Activated CD8-positive, alpha-beta memory T cell treated with anti-CD3 and anti-CD28 coated beads, Interleukin-2, amount 10 ng/mL, durations not matched to agents 7 days and 5 days (primary cell): ENCODE measurements at regions not wholly inside any gene's neighbourhood (a gene's known extent, or its start where the extent isn't known, plus 50 kb on each side); places are given as distances from the start of the nearest gene placed in this dataset.
"Not testable (repeated sequence)": the region's sequence is repeated elsewhere in the genome, so short reads cannot be mapped to it uniquely, and the experiment has no call there.

Experiments
- ATAC-seq: fragments of 150-1000 bp; cut with Tn5 transposase; one replicate; pipeline ENCODE4 v1.10.0; 2021; ENCODE audit warnings: moderate library complexity
- CTCF ChIA-PET: fragments of 350-600 bp; sonication (Branson Sonifier 250); formaldehyde crosslinking; loops from one replicate; lab custom pipeline; 2021; ENCODE audit warnings: antibody characterized with exemption; lab: Charles Lee
- DNase-seq: peaks from one replicate; pipeline ENCODE4 v3.0.0-alpha.2; 2020
- H3K27ac Mint-ChIP-seq: one replicate; pipeline ENCODE4 v1.8.0; 2021; ENCODE audit warnings: mild to moderate bottlenecking, mixed read lengths
- H3K27me3 Mint-ChIP-seq: one replicate; pipeline ENCODE4 v1.8.0; 2021; ENCODE audit warnings: mixed read lengths
- H3K36me3 Mint-ChIP-seq: one replicate; pipeline ENCODE4 v1.8.0; 2021; ENCODE audit warnings: mild to moderate bottlenecking, mixed read lengths
- H3K4me1 Mint-ChIP-seq: one replicate; pipeline ENCODE4 v1.8.0; 2021; ENCODE audit warnings: mixed read lengths
- H3K4me3 Mint-ChIP-seq: one replicate; pipeline ENCODE4 v1.8.0; 2021; ENCODE audit warnings: mild to moderate bottlenecking, moderate library complexity, mixed read lengths
- H3K9me3 Mint-ChIP-seq: one replicate; pipeline ENCODE4 v1.8.0; 2022; ENCODE audit warnings: low read depth, mixed read lengths

DNA sequence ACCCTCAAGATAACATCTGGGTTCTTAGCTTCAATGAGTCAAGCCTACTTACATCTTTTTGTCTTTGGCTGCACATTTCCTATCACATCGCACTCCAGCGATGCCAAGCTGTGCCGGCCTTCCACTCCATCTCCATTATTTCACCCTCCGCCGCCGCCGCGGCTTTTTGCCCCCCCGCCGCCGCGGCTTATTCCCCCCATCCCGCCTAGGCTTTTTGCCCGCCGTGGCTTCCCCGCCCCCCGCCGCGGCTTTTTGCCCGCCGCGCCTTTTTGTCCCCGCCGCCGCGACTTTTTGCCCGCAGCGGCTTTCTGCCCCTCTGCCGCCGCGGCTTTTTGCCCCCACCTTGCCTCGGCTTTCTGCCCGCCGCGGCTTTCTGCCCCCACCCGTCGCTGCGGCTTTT is 50.8 kb downstream of the PPIAL4E start:
- H3K27ac Mint-ChIP-seq, H3K27me3 Mint-ChIP-seq, ATAC-seq, H3K9me3 Mint-ChIP-seq, H3K36me3 Mint-ChIP-seq, H3K4me1 Mint-ChIP-seq, H3K4me3 Mint-ChIP-seq, CTCF ChIA-PET: not testable (repeated sequence)
- DNase-seq, result peak; percentile 0
